Superior temporal gyrus (tissue), 1 donor: ENCODE measurements at regions not wholly inside any gene's neighbourhood (a gene's known extent, or its start where the extent isn't known, plus 50 kb on each side); places are given as distances from the start of the nearest gene placed in this dataset.
"Not testable (repeated sequence)": the region's sequence is repeated elsewhere in the genome, so short reads cannot be mapped to it uniquely, and the experiment has no call there.

Experiments used
- DNase-seq: peaks from one replicate; pipeline ENCODE4 v3.0.0-alpha.2; 2016; ENCODE audit errors: extremely low spot score

- DNase-seq: no peak
Observed at GRCh38 chr12:115811045-115811444, 466.4 kb downstream of the MED13L start.

- no peak for DNase-seq
Observed at GRCh38 chr12:115810122-115810901, 467.2 kb downstream of the MED13L start.

DNA sequence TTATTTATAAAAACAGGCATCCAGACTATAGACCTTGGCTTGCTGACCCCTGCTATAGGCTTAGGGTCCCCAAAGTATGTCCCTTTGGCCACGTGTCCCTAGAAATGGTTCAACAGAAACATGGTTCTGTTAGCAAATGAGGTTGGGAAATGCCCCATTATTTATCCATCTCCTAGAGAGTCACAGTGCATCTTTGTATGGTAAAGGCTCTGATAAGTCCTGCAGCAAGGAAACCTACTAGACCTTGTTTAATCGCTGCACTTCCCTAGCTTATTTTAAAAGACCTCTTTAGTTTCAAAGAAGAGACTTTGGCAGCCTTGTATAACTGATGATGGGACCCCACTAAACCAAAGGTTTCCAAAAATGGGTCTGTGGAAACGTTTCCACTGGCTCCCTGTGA is 471.5 kb downstream of the MED13L start:
- no peak for DNase-seq

DNA sequence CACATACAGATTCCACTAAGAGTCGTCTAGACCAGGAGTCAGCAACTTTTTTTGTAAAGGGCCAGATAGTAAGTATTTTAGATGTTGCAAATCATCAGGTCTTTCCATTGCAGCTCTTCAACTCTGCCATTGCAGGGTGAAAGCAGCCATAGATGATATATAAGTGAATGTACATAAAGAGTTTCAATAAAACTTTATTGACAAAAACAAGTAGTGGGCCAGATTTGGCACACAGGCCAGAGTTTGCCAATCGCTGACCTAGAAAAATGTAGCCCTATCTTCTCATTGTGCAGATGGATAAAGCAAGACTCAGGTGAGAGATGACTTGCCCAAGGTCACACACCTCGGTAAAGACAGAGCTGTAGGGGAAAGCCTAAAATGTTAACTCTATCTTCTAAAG is 474.7 kb downstream of the MED13L start:
- no peak for DNase-seq

GRCh38 chr12:115801871-115802270 is 475.6 kb downstream of the MED13L start:
- no peak for DNase-seq

DNA sequence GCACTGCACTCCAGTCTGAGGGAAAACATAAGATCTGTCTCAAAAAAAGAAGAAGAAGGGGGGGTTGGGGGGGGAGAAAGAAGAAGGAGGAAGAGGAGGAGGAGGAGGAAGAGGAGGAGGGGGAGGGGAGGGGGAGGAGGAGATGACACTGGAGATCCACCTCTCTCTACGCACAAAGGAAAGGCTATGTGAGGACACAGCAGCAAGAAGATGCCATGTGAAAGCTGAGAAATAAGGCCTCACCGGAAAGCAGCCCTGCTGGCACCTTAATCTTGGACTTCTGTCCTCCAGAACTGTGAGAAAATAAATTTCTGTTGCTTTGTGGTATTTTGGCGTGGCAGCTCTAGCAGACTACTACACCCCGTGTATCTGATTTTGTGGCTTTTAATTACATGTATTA is 477.9 kb downstream of the MED13L start:
- DNase-seq: no peak

DNA sequence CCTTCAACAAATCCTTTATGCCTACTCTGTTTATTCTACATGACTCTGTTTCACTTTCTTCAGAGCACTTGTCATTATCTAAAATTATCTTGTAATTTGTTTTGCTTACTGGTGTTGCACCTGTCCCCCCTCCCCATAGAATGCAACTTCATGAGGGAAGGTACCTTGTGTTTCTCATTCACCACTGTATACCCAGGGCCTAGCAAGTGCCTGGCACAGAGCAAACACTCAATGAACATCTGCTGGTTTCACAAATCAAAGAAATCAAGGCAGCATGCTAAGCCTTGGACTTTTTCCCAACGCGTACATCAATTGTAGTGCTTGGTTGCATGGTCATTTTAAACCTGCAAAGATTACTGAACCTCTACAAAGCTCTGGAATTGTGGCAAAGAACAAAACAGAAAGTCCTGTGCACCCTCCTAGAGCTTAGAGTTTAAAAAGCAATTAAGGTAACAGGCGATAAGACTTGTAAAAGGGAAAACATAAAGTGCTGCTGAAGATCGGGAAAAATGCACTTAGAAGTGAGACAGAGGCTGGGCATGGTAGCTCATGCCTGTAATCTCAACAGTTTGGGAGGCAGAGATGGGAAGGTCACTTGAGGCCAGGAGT is 479.1 kb downstream of the MED13L start:
- no peak for DNase-seq

DNA sequence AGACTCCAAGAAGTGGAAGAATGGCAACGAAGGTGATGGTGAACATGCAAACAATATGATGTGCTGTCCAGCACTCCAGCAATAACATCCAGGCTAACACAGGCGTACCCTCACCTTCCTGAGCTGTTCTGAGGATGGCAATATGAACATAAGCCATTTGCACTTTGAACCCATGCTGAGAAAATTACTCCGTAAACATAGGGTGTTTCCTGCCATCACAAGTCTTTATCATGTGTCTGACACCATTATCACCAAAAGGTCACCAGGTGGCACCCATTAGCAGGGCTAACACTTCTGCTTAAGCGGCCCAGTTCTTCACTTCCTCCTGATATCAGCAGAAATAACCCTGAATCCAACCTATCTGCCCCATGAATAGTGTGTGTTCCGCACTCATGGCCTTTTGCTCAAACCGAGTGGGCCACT is 482.8 kb downstream of the MED13L start:
- DNase-seq: no peak

DNA sequence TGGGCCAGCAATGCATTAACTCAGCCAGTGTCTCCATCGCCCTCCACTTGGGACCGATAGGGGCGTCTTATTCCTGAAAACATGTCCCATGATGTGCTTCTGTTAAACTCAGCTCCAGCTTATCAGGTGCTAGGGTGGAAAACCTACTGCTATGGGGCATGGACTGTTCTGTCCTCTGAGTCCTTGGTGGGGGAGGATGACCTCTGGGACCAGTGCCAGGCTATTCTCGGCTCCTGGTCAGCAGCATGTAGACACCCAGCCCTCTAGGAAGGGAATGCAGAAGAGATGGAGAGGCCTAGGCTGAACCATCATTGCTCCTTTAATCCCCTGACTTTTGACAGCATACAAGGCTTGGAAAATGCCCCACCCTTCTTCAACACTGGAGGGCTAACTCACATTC is 486.2 kb downstream of the MED13L start:
- no peak for DNase-seq

DNA sequence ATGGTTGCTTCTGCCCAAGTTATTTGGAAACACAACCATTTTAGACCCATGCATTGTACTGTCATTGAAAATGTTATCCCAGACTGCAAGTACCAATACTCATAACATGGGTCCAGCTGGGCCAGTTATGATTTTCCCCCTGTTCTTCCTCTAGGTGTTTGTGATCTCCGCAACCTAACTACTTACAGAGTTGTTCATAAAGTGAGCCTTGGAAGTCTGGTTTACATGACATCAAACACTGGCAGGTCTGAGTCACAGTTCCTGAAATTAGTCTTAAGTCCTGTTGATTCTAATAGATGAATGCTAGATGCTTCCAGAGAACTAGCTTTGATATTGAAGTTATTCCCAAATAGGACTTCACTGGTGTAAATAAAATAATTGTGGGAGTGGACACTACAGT is 487.0 kb downstream of the MED13L start:
- DNase-seq: no peak

GRCh38 chr12:115786490-115786889 is 491.0 kb downstream of the MED13L start:
- DNase-seq: not testable (repeated sequence)

DNA sequence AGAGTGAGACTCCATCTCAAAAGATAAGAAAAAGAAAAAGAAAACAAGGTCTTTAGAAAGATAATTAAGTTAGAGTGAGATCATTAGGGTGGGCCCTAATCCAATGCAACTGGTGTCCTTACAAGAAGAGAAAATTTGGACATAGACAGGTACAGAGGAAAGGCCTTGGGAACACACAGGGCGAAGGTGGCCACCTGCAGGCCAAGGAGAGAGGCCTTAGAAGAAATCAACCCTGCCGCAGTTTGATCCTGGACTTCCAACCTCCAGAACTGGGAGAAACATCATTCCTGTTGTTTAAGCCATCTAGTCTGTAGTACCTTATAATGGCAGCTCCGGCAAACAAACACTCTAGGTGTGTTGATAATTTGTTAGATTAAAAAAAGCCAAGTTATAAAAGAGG is 491.9 kb downstream of the MED13L start:
- no peak for DNase-seq

- DNase-seq: no peak
Observed at GRCh38 chr12:115776399-115776798, 501.1 kb downstream of the MED13L start.

DNA sequence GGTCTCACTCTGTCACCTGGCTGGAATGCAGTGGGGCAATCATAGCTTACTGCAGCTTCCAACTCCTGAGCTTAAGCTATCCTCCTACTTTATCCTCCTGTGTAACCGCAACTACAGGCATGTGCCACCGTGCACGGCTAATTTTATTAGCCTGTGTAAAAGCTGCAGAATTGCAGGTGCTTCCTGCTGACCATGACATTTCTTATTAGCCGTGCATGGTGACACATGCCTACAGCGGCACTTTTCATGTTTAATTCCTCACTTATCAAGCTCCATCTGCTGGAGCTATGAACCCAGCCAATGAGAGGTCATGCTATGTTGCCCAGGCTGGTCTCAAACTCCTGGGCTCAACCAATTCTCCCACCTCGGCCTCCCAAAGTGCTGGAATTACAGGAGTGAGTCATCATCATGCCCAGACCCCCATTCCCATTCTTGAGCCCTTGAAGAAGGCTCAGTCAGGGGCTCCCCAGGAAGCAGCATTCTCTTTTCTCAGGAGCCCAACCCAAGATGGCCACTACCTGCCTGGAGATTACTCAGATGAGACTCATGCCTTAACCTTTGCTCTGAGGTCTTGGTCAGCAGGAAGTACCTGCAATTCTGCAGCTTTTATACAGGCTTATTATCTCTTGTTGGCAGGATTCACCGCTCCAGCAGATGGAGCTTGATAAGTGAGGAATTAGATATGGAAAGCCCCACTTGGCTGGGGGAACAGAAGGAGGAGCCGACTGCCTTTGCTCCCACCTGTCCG is 503.2 kb downstream of the MED13L start:
- DNase-seq: no peak

DNA sequence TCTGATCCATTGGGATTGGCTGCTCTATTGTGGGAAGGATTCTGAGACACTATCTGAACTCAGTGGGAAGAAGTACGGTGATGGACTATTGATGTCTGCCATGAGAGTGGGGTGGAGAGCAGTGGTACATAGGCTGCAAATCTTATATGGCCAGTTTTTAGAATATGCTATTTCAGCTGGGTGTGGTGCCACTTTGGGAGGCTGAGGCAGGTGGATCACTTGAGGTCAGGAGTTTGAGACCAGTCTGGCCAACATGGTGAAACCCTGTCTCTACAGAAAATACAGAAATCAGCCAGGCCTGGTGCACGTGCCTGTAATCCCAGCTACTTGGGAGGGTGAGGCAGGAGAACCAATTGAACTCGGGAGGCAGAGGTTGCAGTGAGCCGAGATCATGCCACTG is 505.9 kb downstream of the MED13L start:
- no peak for DNase-seq

DNA sequence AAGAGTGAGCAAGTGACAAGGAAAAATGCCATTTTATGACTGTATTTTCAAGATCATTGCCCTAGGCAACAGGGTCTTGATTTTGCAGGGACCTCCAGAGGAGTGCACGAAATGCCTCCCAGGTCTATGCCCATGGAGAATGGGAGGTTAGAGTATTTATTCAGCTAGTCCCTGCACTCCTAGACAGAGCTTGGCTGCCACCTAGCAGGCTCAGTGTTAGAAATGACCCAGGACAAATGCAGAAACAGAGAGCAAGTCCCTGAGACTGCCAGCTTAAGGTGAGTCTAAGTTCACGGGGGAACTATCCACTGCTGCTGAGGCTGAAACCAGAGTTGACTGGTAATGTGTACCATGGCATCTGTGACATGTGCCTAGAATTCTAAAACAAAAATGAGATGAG is 506.4 kb downstream of the MED13L start:
- no peak for DNase-seq

DNA sequence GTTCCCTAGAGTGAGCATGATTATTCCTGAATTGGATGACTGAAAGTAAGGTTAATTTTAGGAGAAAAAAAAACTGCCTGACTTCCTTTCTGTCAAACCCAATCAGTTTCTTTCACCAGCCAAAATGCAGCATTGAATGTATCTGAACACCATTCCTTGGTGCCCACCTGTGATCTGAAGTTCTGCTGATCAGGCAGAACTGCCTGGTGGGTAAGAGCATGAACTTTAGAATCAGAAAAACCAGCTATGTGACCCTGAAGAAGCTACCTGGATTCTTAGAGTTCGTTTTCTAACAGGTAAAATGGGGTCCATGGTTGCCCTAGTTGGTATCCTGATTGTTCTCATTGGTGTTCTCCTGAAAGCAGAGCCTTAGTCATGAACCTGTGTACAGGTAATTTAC is 506.9 kb downstream of the MED13L start:
- DNase-seq: no peak

GRCh38 chr12:115767916-115768315 is 509.6 kb downstream of the MED13L start:
- no peak for DNase-seq

DNA sequence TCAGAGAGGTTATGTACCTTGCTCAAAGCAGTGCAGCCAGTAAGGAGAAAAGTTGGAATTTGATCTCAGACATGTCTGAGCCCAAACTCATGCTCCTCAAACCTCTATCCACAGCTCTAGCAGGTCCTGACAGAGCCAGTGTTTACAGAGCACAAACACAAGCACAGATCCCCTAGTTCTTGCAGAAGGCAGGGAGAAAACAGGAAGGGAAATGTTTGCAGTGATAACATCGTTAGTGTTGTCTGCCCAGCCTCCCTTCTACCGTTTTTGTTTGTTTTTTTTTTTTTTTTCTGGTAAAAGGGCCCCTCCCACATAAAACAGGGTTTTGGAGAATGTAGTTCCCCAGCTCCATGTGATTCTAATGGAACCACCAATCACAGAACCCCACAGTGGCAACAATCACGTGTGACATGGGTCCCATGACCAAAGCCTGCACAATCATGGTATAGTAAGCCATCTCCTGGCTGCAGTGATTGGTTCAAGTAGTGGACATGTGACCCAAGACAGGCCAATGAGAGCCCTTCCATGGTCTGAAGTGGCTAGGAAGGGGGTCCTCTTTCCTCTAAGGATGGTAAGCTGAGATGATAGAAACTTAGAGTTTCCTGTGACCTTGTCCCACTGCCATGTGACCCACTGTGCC is 513.4 kb downstream of the MED13L start:
- DNase-seq: no peak

- no peak for DNase-seq
Observed at GRCh38 chr12:115763376-115763775, 514.1 kb downstream of the MED13L start.

- DNase-seq: no peak
Observed at GRCh38 chr12:115762936-115763335, 514.6 kb downstream of the MED13L start.

DNA sequence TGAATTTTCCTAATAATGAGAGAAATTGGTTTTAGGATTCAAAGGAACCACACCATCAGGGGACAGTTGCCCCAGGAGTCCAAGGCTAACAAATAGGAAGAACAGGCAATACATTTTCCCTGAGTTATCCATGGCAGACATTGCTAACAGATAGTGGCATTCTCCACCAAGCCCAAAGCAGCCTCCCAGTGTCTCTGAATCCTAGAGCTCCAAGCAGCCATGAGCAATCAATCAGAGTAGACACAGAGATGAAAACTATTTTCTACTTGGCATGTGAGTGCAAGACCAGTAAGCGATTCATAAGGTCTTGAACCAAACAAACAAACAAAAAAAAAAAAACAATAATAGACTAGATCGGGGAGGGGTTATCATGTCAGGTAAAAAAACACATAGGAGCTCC is 515.7 kb downstream of the MED13L start:
- DNase-seq: no peak
